GM12892 (cell line): ENCODE measurements at regions not wholly inside any gene's neighbourhood (a gene's known extent, or its start where the extent isn't known, plus 50 kb on each side); places are given as distances from the start of the nearest gene placed in this dataset.

Experiments used
- POLR2A ChIP-seq: IDR thresholded peaks from 2 replicates; pipeline ENCODE4 v1.6.1; 2011; ENCODE audit warnings: low read depth, low read length, control low read depth
- POLR2AphosphoS5 ChIP-seq: IDR thresholded peaks from 2 replicates; pipeline ENCODE4 v1.6.1; 2011; ENCODE audit warnings: low read depth, low read length, control low read depth

DNA sequence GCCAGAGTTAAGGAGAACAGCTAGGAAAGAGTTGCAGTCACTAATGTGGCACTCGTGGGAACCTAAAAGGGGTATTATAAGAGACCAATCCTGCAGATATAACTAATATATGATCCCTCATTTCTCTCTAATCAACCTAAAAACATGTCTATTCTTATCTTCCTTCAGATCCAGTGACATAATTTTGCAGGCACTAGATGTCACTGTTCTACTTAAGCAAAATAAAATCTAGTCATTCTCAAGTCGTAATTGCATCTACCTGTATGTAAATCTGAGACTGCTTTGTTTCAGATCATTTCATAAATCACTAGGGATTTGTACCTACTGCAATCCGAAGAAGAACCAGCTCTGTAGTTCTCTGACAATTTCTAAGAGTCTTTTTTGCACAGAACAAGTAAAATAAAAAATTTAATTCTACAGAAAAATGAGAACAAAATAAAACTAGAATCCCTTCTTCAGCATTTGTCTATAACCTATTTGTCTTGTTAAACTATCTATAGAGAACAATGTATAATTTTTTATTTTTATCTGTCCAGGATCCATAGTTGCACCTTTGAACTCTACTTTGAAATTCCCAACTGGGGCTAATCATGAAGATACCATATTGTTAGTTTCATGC is 56.5 kb upstream of the ERBB4 start:
- TF ChIP-seq POLR2A (no peak), POLR2AphosphoS5 (no peak)
